Activated T-helper 1 cell treated with anti-CD3 and anti-CD28 coated beads, Interleukin-2, amount 50 U/mL, for 16 hours (primary cell): ENCODE measurements at regions not wholly inside any gene's neighbourhood (a gene's known extent, or its start where the extent isn't known, plus 50 kb on each side); places are given as distances from the start of the nearest gene placed in this dataset.

Experiments
- DNase-seq, 2 donors: peaks; one replicate each; pipeline ENCODE4 v3.0.0-alpha.2; 2020; ENCODE audit warnings: low read depth in 1 of 2, low spot score in 1 of 2

DNA sequence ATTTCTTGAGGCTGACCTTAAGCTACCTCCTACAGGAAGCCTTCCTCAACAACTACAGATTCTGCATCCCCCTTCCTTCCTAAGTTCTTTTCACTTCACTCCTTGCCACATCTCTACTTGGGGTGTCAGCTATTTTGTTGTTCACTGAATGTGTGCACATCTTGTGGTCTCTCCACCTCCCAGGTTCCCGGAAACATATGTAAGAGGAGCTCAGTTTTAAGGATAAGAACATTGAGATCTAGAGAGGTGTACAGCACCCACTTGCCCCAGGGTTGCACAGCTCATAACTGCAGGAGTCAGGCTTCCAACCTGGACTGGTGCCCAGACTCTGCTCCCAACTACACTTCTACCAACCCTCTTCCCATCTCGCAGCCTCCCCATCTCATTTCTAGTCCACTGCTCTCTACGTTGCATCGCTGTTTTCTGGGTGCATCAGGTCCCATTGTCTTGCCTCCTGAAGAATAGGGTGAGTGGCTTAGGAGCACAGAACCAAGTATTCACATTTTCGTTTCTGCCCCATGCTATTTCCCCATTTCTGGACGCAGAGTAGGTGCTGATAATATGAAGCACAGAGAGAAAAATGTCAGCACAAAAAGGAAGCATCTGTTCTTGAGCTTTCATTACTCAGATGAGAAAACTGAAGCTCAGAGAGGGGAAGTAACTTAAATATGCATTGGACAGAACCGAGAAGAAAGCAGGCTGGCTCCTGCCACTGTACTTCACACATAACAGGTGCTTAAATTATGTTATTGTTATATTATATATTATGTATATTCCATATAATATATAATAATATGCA, 292.0 kb upstream of the CCL2 start:
- DNase-seq, result no peak

DNA sequence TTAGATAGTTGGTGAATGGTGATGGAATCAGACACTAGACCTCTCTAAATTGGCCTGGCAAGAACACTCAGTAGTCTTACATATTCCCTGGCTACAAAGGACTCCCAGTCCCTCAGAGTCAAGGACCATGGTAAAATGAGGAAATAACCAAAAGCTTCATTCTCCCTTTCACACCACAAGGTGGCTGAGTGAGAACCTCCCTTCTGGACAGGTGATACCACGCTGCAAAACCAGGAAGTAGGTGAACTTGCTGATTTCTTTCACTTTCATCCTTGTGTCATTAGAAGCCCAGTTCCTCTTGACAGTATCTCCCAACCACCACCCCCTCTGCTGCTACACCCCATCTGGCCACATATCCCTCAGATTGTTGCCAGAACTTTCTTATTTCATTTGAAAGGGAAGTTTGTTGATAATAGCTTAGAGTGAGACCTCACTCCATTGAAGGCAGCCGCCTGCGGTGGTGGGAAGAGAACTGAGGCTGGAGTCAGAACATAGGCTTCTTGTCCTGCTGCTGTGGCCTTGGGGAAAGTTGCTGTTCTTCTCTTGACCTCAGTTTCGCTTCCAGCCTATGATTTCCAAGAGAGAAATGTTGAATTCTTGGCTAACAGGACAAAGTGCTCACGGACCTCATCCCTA, 290.6 kb upstream of the CCL2 start:
- no peak for DNase-seq

GRCh38 chr17:33966410-33967059, 288.6 kb upstream of the CCL2 start:
- DNase-seq, result no peak

DNA sequence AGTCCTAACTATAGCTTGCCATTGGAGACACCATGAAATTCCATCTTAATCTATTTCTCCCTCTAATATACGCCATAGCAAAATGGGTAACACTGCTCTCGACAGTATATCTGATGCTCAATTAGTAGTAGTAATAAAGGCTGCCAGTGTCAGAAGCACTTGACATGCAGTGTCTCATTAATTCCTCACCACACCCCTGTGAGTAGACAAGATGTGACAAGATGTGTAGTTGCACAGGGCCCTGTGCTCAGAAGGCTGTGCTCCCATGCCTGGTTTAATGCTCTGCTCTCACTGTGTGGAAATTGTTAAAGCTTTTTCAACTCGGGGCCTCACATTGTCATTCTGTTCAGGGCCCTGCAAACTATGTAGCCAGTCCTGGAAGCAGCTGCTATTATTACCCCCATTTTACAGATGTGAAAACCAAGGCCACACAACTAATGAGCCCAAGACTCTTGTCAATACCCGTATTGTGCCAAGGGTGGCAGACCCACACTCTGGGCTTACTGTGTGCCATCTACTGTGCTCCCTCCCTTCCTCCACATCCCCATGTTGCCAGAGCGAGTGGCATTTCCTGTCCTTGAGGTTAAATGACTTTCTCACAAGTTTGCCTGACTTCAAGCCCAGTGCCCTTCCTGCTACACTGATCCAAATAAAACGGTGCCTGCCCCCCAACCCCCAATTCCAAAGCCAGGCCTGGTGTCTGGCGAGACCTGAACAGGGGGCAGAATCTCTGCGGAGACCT, 287.3 kb upstream of the CCL2 start:
- no peak for DNase-seq

DNA sequence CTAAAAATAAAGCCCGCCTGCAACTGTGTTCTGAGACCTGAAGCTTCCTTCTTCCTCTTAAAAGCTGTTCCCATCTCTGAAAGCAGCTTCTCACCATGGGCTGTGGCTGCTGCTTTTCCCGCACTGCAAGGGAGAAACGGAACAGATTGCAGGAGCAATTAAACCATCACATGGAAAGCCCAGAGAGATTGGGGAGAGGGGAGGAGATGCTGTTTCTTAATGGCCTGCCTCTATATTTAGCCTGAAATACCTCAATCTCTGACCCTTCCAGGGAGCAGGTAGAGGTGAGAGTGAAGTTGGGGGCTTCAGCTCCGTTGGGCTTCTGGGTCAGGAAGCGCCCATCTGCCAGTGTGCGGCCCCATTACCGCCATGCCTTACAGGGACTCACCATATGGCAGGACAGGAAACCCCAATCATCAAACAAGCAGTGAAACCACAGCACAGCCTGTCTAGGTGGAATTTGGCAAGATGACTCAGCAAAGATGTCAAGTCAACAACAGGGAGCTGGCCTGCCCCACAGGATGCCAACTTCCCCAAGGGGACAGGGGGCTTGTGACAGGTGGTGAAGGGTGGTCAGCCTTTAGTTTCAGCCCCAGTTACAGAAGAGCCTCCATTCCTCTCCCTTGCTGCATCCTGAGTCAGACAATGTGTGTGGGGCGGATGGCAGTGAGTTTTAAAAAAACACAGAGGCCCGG, 286.6 kb upstream of the CCL2 start:
- no peak for DNase-seq

DNA sequence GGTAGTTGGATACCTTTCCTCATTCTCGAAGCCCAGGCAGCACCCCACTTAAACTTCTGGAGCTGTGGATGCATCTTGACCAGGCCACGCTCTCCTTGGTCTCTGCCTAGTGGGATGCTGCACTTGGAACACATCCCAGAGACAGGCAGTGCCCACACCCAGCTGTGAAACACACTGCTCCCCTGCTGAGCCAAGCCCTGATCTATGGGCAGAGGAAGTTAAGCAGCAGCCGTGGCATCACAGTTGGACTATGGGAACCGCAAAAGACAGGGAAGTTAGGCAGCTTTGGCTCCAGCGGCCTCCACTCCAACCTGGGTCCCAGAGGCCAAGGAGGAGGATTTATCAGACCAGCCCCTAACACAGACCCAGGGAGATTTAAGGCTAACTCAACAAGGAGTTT, 284.8 kb upstream of the CCL2 start:
- DNase-seq, result no peak

DNA sequence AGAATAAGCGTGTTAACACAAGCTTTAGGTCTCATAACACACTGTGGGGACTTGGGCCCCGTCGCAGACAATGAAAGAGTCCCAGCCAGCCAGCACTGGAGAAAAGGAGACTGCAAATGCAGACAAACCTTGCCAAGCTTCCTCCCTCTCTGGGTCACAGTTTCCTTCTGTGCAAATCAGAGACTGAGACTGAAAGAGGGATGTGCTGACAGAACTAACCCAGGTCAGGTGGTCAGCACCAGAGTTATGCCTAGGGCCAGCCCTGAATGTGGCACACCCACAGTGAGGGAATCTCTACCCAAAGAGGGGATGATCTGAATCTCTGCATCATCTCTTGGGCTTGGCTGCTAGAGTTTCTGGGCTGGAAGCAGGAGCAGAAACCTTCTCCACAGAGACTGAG, 282.3 kb upstream of the CCL2 start:
- no peak for DNase-seq

DNA sequence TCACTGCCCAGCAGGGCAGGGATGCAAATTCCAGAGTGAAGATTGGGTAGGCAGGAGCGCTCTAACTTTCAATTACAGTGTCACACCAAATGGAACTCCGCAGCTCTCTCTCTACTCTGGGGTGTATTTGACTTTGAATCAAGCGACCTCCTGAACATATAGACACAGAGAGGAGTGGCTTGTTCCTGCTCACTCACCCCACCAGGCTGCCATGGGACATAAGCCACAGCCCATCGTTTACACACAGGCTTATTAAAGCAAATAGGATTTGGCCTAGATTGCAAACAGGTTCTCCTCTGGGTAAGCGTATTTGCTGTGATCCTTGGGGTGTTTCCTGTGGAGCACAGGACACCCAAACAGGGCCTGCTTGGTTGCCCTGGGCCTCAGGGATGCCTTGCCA, 281.6 kb upstream of the CCL2 start:
- no peak for DNase-seq

DNA sequence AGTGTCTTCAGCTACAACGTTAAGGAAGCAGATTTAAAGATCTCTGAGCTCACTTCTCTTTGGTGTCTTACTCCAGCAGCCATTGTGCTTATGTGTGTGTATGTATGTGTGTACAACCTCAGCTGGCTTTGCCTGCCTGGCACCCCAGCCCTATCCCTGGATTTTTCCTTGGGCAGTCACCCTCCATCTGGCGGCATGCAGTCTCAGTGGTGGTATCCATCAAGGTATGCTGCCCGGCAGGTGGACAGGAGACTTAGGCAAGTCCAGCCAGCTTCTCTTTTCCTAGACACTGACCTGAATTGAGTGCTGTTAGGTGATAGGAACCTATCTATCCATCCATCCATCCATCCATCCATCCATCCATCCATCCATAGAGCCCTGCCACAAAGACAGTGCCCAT, 280.8 kb upstream of the CCL2 start:
- no peak for DNase-seq

DNA sequence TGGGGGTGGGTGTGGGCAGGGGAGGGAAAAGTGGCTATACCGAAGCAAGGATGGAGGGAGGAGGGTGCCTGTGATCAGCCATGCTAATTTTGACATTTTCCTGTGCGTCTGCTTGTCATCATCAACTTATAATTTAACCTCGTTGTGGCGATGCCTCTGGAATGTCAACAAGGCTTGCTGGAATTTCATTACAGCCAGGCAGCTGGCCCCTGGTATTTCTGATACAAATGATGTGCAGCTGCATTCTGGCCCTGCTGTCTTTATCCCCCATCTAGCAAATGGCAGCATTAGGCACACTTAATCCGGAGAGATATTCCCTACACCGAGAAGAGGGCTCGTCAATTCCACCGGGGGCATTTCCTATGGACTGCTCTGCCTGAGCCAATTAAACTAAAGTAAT, 278.3 kb upstream of the CCL2 start:
- DNase-seq, result no peak

- no peak for DNase-seq
These were observed 277.2 kb upstream of the CCL2 start for GRCh38 chr17:33977729-33978514.

- DNase-seq, result no peak
These were observed 276.2 kb upstream of the CCL2 start for GRCh38 chr17:33978889-33979288.

GRCh38 chr17:33980193-33980592, 274.9 kb upstream of the CCL2 start:
- DNase-seq, result no peak

DNA sequence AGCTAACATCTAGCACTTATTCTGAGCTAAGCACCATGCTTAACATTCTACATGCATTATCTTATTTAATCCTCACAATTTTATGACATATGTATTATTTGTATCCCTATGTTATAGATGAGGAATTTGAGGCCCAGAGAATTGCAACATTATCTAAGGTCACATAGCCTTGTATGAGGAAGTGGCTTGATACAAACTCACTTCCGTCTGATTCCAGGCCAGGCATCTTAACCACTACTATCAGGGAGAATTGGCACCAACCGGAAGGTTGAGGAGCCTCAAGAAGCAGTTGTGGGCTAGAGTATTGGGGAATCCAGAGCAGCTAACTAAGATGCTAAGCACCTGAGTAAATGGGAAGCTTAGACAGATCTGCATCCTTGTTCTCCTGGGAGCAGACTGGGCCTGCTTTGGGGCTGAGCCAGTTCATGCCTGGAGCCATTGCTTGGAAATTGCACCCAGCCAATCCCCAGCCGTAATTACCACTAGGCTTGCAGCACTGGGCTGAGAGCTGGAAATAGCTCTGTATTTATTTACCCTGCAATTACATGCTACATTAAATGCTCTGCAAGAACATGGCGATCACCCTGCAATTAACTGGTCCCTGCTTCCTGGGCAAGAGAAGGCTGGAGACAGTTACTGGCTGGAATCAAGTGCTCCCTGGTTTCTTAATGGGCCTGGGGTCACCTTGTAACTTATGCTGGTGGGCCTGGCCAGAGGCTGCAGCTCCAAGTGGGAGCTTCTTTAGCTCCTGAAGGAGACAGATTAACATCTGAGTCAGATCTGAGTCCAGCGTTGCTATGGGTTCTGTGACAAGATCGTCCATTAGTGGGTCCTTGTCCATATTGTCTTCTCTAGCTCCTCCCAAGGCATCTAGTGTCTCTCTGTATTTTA, 273.1 kb upstream of the CCL2 start:
- no peak for DNase-seq

GRCh38 chr17:33982909-33983308, 272.2 kb upstream of the CCL2 start:
- DNase-seq, result no peak

- DNase-seq, result no peak
These were observed 271.1 kb upstream of the CCL2 start for GRCh38 chr17:33983824-33984574.

DNA sequence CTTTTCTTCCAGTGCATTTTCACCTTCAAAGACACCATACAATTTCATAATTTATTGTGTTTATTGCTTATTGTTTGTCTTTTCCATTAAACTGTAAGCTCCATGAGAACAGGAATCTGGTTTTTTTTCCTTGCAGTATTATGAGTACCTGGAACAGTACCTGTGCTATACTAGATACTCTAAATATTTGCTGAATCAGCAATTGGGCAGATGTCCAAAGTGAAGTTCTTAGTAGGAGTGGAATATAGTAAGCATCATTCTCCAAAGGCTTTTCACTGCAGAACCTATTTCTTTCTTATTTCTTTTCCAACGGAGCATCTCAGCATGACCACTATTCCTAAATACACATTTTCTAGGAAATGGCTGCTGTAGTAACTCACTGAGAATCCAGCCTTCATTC, 269.0 kb upstream of the CCL2 start:
- DNase-seq, result no peak

- DNase-seq, result no peak
These were observed 268.5 kb upstream of the CCL2 start for GRCh38 chr17:33986566-33986965.

DNA sequence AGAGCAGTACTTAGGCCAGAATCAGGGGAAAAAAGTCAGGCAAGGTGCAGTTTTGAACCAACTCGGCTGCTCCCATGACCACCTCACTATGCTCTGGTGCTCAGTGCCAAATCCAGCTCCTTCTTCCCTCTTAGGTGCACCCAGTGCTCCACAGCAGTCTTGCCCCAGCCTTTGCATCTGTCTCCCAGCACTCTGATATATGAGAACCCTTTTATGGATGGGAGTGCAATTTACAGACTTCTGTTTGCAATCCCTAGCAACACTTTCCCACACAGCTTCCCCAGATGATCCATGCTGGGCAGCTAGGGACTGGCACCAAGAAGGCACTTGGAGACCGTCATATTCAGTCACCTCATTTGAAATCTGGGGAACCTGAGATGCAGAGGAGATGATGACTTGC, 267.9 kb upstream of the CCL2 start:
- DNase-seq, result no peak
